Smooth muscle cell of the brain vasculature (primary cell): ENCODE measurements at regions not wholly inside any gene's neighbourhood (a gene's known extent, or its start where the extent isn't known, plus 50 kb on each side); places are given as distances from the start of the nearest gene placed in this dataset.
"Not testable (repeated sequence)": the region's sequence is repeated elsewhere in the genome, so short reads cannot be mapped to it uniquely, and the experiment has no call there.

Experiments used
- DNase-seq: peaks from one replicate; pipeline ENCODE4 v3.0.0-alpha.2; 2012; ENCODE audit warnings: low read depth, low spot score

DNA sequence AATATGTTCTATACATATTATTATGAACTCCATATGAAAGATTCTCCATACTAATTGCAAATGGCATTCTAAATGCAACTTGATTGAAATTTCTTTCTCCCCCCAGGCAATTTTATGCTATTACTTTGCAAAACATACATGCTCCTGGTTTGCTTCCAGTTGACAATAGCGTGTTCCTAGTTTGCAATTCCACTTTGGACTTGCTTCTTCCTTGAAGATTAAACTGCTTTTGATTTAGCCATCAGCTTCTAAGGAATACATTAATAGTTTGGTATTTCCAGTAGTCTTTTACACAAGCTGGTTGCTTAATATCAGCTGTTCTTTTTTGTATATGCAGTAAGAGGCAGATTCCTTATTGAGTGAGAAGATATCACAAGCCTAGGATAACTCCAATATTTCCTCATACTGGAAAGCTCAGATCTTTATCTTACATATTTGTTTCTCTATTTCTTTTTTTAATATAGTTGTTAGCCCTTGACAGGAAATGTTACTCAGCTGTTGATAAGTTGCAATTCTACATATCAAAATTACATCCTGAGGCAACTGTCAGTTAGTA, 1941.7 kb upstream of the LRRTM1 start:
- DNase-seq, result no peak

DNA sequence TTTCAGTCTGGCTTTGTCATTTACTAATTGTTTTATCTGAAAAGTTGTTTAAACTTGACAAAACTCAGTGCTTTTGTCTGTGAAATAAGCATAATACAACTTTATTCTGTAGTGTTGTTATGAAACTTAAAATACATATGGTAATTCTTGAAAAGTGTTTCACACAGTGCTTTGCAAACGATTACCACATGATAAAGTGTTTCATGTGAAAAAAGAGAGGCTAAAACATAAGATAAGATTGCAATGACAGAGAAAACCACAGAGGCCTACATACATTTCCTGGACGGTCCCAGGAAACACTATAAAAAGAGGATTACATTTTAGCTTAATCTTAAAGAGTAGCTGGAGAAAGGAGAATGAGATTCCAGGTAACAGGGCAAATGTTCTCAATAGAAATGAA, 1934.6 kb upstream of the LRRTM1 start:
- DNase-seq, result no peak

DNA sequence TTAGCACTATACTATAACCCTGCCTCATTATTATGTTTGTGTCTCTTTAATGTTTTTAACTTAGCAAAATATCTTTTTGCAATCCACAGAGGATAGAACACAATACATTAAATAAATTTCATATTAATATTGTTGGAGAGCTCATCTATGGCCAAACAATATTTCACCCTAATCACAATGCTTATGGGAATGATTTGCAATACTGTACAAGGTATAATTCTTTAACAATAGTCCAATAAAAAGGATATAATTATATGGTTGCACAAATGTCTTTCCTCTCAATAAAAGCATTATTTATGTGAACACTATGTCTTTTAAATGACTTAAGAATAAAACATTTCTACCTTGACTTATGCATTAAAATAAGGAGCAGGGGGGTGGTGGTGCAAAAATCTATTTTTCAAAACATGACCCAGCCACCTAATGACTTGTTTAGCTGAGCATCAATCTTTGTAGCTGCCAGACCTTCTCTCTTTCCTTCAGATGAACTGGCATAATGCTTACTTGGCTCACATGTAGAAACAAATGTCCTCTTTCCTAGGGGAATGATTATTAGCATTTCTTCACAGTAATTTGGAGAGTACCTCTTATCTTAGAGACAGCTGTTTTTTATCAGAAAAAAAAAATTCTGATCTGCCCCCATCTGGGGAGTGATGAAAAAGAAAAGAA, 1933.6 kb upstream of the LRRTM1 start:
- DNase-seq, result no peak

DNA sequence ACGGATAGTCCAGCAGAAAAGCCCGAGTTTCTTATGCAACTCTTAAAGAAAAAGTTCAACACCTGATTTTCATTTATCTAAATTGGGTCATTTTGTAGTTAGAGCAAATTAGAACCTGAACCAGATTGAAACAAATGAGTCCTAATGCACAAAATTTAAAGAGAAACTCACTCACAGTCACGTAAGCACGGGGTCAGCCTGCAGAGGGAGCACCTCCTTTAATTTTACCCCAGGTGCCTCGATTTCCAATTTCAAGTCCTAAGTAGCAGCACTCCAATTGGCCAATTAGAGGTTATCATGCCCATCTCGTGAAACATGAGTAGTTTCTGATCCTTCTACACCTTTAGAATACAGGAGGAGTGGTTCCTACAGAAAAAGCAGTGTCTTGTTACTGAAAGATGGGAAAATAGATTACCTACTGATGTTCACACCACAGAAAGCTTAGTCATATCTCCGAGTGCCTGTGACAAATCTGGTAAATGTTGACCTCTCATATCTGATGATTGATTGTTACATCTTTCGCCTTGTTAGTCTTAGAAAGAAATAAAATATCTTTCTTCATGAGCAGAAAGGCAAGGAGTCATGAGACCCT, 1929.8 kb upstream of the LRRTM1 start:
- no peak for DNase-seq

DNA sequence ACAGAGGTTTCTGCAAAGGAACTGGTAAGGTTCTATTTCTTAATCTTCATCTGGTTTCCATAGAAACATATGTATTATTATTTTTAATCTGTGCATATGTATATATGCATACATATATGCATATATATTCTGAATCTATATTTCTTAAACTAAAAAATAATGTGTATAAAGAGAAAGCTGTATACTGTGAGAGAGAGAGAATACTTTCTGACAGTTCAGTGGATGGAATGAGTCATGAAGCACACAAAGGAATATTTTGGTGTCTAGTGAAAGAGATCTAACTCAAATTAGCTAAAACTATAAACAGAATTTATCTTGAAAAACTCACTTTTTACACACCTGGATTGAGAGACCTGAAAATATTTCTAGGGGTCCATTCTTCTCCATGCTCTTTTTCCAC, 1929.3 kb upstream of the LRRTM1 start:
- DNase-seq, result no peak

DNA sequence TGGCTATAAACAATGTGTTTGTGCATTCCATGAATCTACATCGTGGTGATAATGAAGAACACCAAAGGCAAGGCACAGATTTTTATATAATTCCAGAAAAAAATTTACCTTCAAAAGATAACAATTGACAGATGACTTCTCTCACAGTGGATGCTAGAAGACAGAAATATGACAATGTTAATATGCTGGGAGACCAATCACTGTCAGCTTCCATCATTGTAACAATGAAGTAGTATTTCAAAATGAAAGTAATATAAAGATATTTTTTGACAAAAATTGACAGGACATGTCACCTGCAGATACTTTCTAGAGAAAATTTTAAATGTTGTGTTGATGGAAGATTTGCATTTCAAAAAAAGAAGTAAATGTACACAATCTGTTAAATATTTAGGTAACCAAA, 1925.9 kb upstream of the LRRTM1 start:
- DNase-seq, result no peak

DNA sequence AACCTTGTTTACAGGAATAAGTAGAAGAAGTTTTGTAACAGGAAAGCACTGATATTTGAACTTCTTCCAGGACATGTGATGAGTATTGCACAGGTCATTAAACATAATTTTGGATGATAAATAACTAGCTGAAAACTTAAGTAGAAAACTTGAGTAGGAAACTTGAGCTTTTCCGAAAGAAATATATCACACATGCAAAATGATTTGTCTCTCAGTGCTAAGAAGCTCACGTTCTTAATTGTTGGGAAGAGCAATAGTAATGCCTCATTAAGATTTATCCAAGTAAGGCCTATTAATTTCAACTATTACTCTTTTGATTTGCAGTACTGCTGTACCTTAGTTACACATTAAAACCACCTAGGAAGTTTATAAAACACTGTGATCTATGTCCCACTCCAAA, 1921.9 kb upstream of the LRRTM1 start:
- DNase-seq, result no peak

DNA sequence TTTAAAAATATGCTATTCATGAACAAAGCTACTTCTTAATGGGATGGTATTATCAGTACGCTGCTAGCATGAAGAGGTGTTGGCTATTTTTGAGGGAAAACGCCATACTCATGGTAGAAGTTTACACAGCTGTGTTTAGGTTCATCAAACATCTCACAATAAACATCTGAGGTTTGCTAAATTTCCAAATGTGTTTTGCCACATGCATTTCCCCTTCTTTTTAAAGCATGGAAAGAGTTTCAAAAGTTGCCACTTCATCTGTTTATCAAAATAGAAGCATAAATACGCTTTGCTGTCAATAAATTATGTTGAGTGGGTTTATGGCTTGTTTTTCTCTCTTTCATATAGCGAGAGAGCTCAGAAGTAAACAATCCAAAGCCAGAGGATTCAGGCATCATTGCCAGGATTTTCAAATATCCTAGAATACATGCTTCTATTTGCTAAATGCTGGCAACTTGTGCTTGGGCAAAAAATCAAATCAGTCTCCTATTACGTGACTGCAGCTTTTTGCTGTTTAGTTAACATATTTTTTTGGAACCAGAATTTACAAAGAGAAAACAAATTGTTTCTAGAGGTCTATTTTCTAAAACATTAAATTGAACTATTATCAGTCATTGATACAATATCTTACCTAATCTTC, 1919.9 kb upstream of the LRRTM1 start:
- DNase-seq, result no peak

DNA sequence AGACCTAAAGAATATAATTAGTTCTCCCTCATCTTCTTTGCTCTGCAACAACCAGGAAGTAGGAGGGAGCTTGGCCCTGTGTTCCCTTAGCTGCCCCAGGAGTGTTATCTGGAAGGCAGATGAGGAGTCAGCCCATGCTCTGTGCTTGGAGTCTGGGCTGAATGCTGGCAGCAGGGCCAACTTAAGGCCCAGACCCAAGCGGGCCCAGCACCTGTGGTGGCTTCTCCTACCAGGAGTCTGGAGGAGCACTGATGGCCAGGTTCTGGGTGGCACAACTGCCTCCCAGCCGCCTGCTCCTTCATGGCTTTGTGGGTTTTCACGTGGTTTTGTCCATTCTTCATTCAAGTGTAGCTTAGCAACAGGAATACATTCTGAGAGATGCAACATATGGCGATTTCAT, 1910.7 kb upstream of the LRRTM1 start:
- no peak for DNase-seq

DNA sequence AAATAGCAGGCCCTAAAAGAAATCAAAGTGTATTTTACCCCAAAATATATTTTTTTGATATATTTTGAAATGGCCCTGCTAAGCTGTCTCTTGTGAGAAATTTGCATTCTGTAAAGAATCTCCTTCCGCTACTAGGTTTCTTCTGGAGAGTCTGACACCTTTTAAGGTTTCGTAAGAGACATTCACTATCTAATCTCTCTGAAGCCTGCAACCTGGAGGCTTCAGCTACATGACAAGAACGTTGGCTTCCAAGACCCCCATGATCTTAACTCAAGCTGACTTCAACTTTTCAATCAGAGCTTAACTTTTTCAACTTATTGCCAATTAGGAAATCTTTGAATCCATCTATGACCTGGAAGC, 1894.9 kb upstream of the LRRTM1 start:
- DNase-seq, result no peak

DNA sequence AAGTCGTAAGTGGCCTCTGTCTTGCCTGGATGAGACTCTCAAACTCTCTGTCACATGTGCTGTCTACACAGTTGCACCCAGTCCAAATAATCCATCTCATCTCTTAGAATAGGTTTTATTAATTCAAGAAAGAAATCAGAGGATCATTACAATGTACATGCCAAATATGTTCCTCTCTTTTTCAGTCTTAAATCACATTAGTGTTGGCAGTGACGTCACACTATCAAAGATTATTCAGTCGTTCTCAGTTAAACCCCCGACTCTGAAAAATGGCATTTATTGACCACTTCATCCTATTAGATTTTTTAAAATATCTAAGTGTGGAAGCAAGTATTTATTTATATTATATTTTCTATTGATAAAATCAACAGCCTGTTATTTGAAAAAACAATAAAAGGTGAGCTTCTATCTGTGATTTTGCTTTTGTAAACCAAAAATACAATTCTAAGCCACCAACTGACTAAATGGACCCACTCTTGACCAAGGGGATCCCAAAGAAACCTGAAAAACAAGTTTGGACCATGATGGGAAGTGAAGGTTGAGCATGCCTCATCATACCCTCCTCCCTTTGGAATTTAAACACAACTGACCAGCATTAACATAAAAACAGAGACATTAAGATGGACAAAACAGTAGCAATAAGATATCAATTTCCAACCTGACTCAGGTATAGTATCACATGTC, 1894.4 kb upstream of the LRRTM1 start:
- no peak for DNase-seq

DNA sequence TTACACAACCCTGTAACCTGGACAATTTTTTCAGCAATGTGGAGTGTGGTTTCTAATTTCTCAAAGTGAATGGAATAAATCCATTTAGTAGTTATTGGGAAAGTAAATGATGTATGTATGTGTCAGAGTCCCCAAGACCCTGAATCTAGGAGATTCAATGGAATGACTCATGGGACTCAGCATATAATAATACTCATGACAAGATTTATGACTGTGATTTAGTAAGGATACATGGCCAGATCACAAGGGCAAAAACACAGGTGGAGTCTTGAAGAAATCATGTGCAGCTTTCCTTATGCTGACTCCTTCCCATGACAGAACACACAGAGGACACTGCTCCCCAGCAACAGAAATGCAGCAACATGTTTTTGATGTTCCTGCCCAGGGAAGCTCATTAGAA, 1877.7 kb upstream of the LRRTM1 start:
- DNase-seq, result no peak

DNA sequence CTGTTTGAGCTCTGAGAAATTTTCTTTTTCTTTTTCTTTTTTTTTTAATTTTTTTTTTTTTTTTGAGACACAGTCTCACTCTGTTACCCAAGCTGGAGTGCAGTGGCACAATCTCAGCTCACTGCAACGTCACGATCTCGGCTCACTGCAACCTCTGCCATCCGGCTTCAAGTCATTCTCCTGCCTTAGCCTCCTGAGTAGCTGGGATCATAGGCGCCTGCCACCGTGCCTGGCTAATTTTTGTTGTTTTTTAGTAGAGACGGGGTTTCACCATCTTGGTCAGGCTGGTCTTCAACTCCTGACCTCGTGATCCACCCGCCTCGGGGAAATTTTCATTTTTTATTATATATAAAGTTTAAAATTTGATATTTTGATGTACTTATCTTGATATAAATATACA, 1870.7 kb upstream of the LRRTM1 start:
- DNase-seq, result not testable (repeated sequence)

DNA sequence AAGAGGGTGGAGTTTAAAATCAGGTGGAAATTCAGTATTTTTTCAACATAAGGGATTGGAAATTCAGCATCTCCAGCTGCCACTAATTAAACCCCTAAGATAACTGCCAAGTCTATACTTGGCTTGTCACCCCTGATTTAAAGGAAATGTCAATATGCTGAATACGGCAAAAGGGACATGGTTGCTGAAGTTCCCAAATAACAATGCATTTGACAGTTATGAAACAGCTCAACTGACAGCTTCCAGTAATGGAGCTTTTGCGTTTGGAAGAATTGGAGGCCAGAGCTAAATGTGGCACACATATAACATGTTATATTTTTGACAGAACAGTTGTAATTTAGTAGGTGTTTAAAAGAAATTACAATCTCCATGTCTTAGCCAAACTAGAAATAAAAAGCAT, 1867.9 kb upstream of the LRRTM1 start:
- DNase-seq, result no peak

DNA sequence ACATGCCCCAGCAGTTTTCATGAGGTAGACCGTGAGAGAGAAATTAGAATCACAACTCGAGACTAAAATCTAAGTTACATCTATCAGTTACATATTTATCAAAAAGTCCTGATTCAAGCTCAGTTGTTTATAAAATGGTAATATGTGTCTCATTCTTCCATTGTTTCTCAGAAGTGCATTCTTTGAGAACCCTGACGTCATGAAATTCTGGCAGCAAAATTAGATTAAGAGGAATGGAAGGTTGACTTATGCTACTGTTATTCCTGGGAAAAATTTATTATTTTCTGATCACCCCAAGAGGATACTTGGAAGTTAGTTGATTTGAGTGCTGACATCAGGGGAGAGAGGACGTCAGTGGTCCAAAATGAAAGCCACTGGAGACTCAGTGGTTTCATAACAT, 1864.8 kb upstream of the LRRTM1 start:
- DNase-seq, result no peak

DNA sequence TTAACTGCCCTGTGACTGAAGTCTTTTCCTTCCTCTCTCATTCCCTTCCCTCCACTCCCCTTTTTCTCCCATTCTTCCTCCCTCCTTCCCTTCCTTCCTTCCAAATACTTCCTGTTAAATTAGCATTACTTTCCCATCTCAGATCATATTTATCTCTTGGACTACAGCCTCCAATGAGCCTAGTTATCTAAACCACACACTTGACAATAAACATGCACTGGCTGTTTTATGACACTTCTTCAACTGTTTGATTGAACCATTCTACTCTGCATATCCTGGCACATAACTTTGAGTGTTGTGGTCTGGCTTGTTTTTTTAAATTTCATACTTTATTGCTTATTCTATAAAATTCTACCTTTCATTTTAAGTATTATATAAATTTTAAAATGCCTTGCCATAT, 1860.8 kb upstream of the LRRTM1 start:
- DNase-seq, result no peak

DNA sequence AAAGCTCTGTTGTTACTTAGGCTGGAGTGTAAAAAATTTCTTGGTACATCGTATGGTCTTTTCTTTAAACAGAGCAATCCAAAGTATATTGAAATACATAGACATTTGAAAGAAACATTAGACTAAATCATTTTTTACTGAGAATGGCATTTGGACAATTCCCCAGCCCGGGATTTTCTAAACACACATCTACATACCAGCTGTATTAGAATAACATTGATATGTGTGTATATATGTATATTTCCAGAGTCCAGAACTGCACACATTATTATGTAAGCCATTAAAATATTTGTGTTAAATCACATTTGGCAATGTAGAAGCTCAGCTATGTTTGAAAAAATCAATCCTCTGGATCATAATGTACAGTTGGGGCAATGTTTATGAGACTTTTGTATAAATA, 1853.6 kb upstream of the LRRTM1 start:
- no peak for DNase-seq

DNA sequence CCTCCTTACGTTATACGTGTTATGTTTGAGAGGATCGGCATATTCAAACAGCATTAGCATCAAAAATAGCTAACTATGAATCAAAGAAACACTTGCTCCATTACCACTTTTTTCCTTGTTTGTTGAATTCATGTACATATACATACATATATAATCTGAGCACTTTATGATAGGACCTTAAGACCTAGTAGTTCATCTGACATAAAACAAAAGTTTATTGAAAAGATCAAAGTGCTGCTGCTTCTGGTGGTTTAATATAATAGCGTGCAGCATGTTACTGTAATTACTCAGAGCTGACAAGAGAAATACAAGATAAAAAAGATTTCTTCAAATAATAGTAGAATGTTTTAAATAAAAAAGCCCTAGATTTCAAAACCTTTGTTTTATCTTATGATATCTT, 1850.9 kb upstream of the LRRTM1 start:
- no peak for DNase-seq

DNA sequence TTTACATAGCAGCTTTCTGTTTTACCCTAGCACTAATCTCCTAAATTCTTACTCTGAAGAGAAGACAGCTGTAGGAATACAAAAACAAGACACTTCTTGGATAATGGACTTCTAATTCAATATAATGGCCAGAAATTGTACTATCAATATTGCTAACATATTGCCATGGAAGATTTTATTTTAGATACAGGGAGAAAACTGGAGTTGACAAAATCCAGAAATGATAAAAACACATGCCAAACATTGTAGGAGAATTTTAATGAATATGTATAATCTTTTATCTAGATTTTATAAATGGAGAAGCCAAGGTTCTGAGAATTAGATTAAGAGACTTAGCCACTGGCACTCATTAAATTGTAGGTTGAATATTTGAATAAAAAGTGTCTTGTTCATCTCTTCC, 1838.8 kb upstream of the LRRTM1 start:
- no peak for DNase-seq

DNA sequence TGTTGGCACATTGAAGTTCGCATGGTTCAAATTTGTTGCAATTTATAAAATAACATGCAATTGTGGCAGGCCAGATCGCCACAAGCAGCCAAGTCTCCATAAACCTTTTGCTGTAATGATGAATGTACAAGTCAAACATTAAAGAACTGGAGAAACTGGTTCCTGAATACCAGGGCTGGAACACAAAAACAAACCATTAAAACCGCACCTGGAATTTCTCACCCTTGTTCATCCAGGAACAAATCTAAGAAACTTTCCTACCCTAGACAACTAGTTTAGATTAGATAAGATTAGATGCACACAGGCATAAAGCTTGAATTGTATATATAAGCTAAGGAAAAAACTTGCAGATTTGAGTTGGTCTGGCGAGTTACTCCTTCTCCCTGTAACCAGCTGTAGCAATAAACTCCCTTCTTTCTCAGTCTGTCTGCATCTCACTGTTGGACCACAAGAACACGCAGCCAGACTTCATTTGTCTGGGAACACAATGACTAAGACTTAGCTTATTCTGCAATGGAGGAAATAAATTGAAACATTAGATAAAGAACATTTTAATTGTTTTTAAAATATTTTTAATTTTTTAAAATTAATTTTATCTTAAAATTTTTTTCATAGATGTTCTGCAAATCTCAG, 1835.5 kb upstream of the LRRTM1 start:
- no peak for DNase-seq

DNA sequence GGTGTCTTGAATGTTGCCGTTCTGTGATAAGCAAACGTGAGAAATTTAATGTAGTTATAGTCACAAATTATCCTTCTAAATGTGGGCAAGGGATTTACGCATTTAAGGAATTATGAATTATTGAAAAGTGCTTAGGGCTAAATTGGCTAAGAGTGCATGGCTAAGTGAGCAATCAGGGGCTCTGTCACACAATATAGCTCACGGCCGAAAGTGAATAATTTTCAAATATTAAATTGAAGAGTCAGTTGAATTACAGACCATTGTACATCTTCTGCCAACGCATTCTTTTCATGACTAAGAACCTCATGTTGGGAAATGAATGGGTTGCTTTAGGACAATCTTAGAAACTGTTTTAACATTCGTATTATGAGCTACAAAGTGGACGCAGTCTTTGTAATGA, 1832.9 kb upstream of the LRRTM1 start:
- no peak for DNase-seq

DNA sequence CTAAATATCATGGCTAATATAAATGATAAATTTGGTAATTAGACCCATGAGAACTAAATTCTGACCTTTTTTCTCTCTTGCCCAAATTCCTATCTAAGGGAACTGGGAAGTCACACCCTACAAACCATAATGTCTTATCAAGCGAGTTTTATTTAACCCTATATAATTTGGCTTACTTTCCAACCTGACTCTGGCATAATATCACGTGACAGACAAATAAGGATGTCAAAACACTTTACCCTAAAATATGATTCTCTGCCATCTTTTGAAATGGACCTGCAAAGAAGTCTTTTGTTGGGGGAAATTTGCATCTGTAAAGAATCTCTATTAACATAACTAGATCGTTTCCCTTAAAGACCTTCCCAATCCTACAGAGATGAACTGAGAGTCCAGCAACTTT, 1823.5 kb upstream of the LRRTM1 start:
- no peak for DNase-seq
